ENCODE measurements at regions not wholly inside any gene's neighbourhood (a gene's known extent, or its start where the extent isn't known, plus 50 kb on each side); places are given as distances from the start of the nearest gene placed in this dataset.

- TF ChIP-seq ARID4B (CRISPR knock-in tag; IDR thresholded peaks at IDR 0.05; ENCODE audit: borderline replicate concordance) (no peak), CBFB (CRISPR knock-in tag; IDR thresholded peaks at IDR 0.05; ENCODE audit: low read depth) (no peak)
Observed at GRCh38 chr7:53789741-53790140, 752.4 kb upstream of the VSTM2A start (continued).

- TF ChIP-seq, protein P1, sequence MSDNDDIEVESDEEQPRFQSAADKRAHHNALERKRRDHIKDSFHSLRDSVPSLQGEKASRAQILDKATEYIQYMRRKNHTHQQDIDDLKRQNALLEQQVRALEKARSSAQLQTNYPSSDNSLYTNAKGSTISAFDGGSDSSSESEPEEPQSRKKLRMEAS (CRISPR knock-in tag; IDR thresholded peaks at IDR 0.05), result no peak
- no peak for TF ChIP-seq OVOL2 (CRISPR knock-in tag; IDR thresholded peaks at IDR 0.05; ENCODE audit: borderline replicate concordance)
- no peak for ATAC-seq
- DNase-seq (ENCODE audit: low spot score), result no peak
- Mint-ChIP-seq H3K4me1 (no peaks in the 10 kb centered on the region), H3K36me3 (no peaks in the 10 kb centered on the region), H3K9me3 (peaks cover 4% of the 10 kb centered on the region; the same call in 1 of the 2 replicates), H3K4me3 (no peak overlapping the region), H3K27me3 (ENCODE audit: low read depth) (no peaks in the 10 kb centered on the region), H3K27ac (no peak overlapping the region)
- POLR2A ChIA-PET, result no interaction called here
- CTCF ChIA-PET, result no interaction called here
Observed at GRCh38 chr7:53794816-53795215, 747.4 kb upstream of the VSTM2A start.

GRCh38 chr7:53800746-53801145, 741.4 kb upstream of the VSTM2A start:
- CTCF ChIA-PET, result no interaction called here
- H3K27ac Mint-ChIP-seq, result no peak overlapping the region
- ATAC-seq, result no peak; the same call in 1 of the 2 replicates

DNA sequence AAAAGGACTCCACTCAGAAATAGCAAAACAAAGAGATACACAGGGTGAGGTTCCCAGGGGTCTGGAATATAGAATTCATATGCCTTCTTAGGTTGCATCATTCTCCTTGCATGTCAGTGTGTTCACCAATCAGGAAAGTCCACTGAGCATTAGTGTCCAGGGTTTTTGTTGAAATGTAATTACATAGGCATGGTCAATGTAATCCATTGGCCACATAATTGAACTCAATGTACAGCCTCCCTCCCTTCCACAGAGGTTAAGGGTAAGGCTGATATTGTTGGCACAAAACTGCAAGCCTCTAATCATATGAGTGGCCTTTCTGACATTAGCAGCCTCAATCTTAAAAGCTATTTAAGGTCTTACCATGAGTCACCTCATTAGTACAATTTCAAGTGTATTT, 736.1 kb upstream of the VSTM2A start:
- no peak overlapping the region for H3K27ac Mint-ChIP-seq
- ChIA-PET POLR2A (no interaction called here), CTCF (no interaction called here)
- no peaks in the 10 kb centered on the region for H3K27me3 Mint-ChIP-seq (ENCODE audit: low read depth)
- H3K4me1 Mint-ChIP-seq, result no peaks in the 10 kb centered on the region
- ATAC-seq (no peak), DNase-seq (ENCODE audit: low spot score) (no peak)
- no peaks in the 10 kb centered on the region; the same call in 1 of the 2 replicates for H3K36me3 Mint-ChIP-seq
- no peak overlapping the region for H3K4me3 Mint-ChIP-seq
- peaks cover 8% of the 10 kb centered on the region for H3K9me3 Mint-ChIP-seq
- TF ChIP-seq IRF2 (CRISPR knock-in tag; IDR thresholded peaks at IDR 0.05; ENCODE audit: borderline replicate concordance, low read depth) (no peak), ZNF671 (CRISPR knock-in tag; IDR thresholded peaks at IDR 0.05) (no peak), KAT7 (CRISPR knock-in tag; IDR thresholded peaks at IDR 0.05; ENCODE audit: borderline replicate concordance) (no peak), GABPB1 (CRISPR knock-in tag; IDR thresholded peaks at IDR 0.05) (no peak), ATF6 (CRISPR knock-in tag; IDR thresholded peaks at IDR 0.05) (no peak), ATF2 (CRISPR knock-in tag; IDR thresholded peaks at IDR 0.05; ENCODE audit: borderline replicate concordance, low read depth) (no peak), ZBTB43 (CRISPR knock-in tag; IDR thresholded peaks at IDR 0.05) (no peak)
- TF ChIP-seq, protein P2, sequence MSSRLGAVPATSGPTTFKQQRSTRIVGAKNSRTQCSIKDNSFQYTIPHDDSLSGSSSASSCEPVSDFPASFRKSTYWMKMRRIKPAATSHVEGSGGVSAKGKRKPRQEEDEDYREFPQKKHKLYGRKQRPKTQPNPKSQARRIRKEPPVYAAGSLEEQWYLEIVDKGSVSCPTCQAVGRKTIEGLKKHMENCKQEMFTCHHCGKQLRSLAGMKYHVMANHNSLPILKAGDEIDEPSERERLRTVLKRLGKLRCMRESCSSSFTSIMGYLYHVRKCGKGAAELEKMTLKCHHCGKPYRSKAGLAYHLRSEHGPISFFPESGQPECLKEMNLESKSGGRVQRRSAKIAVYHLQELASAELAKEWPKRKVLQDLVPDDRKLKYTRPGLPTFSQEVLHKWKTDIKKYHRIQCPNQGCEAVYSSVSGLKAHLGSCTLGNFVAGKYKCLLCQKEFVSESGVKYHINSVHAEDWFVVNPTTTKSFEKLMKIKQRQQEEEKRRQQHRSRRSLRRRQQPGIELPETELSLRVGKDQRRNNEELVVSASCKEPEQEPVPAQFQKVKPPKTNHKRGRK (CRISPR knock-in tag; IDR thresholded peaks at IDR 0.05; ENCODE audit: borderline replicate concordance), result no peak
- TF ChIP-seq, protein P3, sequence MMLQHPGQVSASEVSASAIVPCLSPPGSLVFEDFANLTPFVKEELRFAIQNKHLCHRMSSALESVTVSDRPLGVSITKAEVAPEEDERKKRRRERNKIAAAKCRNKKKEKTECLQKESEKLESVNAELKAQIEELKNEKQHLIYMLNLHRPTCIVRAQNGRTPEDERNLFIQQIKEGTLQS (CRISPR knock-in tag; conservative IDR thresholded peaks at IDR 0.05), result no peak

More at GRCh38 chr7:53800746-53801145, 741.4 kb upstream of the VSTM2A start:
- POLR2A ChIA-PET, result interaction anchor here (0.6 kb wide), 1 partner anchor 764 kb away, joined by 3 read pairs; no protein-coding TSS in a partner anchor
- Mint-ChIP-seq H3K4me1 (peaks cover 7% of the 10 kb centered on the region), H3K27me3 (ENCODE audit: low read depth) (no peaks in the 10 kb centered on the region), H3K9me3 (peaks cover 7% of the 10 kb centered on the region), H3K4me3 (no peak overlapping the region), H3K36me3 (no peaks in the 10 kb centered on the region; the same call in 1 of the 2 replicates)
- no peak for DNase-seq (ENCODE audit: low spot score)
- TF ChIP-seq, protein P4, sequence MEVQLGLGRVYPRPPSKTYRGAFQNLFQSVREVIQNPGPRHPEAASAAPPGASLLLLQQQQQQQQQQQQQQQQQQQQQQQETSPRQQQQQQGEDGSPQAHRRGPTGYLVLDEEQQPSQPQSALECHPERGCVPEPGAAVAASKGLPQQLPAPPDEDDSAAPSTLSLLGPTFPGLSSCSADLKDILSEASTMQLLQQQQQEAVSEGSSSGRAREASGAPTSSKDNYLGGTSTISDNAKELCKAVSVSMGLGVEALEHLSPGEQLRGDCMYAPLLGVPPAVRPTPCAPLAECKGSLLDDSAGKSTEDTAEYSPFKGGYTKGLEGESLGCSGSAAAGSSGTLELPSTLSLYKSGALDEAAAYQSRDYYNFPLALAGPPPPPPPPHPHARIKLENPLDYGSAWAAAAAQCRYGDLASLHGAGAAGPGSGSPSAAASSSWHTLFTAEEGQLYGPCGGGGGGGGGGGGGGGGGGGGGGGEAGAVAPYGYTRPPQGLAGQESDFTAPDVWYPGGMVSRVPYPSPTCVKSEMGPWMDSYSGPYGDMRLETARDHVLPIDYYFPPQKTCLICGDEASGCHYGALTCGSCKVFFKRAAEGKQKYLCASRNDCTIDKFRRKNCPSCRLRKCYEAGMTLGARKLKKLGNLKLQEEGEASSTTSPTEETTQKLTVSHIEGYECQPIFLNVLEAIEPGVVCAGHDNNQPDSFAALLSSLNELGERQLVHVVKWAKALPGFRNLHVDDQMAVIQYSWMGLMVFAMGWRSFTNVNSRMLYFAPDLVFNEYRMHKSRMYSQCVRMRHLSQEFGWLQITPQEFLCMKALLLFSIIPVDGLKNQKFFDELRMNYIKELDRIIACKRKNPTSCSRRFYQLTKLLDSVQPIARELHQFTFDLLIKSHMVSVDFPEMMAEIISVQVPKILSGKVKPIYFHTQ (CRISPR knock-in tag; IDR thresholded peaks at IDR 0.05), result no peak

Measured in WTC11 (cell line).